Omental fat pad (tissue), 3 donors: ENCODE measurements at regions not wholly inside any gene's neighbourhood (a gene's known extent, or its start where the extent isn't known, plus 50 kb on each side); places are given as distances from the start of the nearest gene placed in this dataset.
"Not testable (repeated sequence)": the region's sequence is repeated elsewhere in the genome, so short reads cannot be mapped to it uniquely, and the experiment has no call there.

Source experiments
- ATAC-seq: fragments of 150-250 bp; one replicate; pipeline ENCODE4 v1.9.1; 2016; ENCODE audit warnings: mild to moderate bottlenecking, moderate library complexity; ENCODE audit not compliant: low FRiP score
- DNase-seq: peaks from one replicate; pipeline ENCODE4 v3.0.0-alpha.2; 2019; ENCODE audit warnings: low spot score
- TF ChIP-seq, protein P1 (sequence below), 3 donors: fragments of 450-650 bp; IDR thresholded peaks; one replicate each; pipeline ENCODE4 v1.5.1; 2016 to 2017; ENCODE audit warnings: antibody characterized with exemption in 3 of 3, mild to moderate bottlenecking in 3 of 3, moderate library complexity in 2 of 3

DNA sequence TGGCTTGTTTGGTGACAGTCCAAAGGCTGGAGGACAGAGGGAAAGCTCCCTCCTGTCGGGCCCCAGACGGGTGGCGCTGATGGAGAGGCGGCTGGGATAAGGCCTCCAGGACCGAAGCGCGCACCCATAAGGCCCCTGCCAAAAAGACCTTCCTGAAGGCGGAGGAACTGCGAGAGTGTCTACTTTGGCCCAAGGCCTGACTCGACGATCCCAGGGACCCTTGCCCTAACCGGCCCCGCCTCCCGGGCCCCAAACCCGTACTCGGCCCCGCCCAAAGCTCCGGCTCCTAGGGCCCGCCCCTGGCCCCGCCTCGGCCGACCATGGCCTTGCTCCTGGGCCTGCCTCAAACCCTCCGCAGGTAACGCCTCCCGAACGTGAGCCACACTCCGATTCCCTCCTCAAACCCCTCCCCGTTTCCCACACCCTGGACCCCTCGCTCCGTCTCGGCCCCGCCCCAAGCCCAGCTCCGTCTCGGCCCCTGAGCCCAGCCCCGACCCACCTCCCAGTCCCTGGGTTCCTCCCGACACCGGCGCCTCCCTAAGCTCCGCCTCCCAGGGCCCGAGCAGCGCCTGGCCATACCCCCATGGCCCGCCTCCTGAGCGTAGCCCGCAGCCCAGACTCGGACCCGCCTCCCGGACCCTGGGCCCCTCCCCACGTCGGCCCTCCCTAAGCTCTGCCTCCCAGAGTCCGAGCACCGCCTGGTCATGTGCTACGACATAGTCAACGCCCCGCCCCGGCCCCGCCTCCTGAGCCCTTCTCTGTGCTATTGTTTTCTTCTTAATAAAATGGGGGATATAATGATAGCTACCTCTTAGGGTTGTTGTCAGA, 90.0 kb upstream of the DRD5 start:
- TF ChIP-seq, protein P1, sequence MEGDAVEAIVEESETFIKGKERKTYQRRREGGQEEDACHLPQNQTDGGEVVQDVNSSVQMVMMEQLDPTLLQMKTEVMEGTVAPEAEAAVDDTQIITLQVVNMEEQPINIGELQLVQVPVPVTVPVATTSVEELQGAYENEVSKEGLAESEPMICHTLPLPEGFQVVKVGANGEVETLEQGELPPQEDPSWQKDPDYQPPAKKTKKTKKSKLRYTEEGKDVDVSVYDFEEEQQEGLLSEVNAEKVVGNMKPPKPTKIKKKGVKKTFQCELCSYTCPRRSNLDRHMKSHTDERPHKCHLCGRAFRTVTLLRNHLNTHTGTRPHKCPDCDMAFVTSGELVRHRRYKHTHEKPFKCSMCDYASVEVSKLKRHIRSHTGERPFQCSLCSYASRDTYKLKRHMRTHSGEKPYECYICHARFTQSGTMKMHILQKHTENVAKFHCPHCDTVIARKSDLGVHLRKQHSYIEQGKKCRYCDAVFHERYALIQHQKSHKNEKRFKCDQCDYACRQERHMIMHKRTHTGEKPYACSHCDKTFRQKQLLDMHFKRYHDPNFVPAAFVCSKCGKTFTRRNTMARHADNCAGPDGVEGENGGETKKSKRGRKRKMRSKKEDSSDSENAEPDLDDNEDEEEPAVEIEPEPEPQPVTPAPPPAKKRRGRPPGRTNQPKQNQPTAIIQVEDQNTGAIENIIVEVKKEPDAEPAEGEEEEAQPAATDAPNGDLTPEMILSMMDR (IDR thresholded peaks at IDR 0.05) = no peak
- peak; percentile 85 for DNase-seq
- peak; percentile 100 for ATAC-seq

DNA sequence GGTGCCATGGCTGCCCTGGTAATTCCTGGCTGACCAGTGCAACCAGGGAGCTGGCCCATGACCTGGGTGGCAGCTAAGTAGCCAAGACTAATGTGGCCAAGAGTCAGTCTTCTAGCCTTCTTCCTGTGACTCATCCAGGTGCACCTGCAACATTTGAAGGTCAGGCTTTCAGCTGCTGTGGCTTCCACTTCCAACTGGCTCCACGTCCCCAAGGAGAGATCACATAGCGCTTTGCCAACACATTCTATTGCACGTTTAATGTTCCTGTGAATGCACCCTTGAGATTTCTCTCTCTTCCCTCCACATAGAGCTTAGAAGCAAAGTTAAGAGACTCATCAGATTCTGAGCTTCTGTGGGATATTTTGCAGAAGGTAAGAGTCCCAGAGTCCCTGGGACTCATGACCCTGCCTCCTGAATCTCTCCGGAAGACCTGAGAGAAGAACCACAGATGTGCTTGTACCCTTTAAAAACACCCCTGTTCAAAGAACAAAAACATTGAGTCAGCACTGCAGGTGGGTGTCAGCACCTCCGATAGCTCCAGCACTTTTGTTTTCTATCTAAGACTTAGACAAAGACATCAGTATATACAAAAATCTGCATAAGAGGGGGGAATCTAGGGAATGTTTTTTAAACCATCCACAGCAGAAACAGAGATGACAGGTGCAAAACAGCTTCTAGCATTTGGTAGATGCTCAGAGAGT, 88.5 kb upstream of the DRD5 start:
- not testable (repeated sequence) for DNase-seq, ATAC-seq

DNA sequence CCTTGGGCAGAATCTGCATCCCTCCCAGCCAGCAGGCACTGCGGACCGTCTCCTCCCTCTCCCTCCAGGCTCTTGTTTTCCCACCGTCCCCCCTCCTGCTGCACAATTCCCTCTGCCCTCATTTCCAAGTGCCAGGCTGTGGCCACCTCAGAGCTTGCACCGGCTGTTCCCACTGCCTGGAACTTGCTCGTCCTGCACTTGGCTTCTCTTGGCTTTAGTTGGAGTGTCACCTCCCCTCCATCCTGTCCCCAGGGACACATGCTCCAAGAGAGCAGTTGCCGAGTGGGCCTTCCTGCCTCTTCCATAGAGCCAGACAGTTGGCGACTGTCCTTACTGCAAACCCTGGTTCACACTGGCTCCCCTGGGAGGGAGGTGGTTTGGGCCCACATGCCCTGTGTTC, 87.0 kb upstream of the DRD5 start:
- ATAC-seq, DNase-seq: not testable (repeated sequence)

DNA sequence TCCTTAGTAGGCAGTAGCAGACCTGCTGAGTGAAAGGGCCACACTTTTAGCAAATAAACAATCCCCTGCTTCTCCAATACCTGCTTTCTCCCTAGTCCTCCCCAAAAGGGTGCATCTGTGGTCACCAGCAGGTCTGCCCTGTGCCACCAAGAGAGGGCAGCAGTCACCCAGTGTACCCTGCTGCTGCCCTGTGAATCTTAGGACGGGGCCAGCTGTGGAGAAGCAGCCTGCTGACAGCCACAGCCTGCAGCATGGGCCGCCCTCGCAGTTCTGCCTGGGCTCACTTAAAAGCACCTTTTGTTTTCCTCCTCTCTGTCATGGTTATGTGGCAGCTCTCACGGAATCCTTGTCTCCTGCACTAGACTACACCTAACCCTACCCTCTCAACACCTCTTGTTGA, 85.4 kb upstream of the DRD5 start:
- not testable (repeated sequence) for ATAC-seq, DNase-seq

DNA sequence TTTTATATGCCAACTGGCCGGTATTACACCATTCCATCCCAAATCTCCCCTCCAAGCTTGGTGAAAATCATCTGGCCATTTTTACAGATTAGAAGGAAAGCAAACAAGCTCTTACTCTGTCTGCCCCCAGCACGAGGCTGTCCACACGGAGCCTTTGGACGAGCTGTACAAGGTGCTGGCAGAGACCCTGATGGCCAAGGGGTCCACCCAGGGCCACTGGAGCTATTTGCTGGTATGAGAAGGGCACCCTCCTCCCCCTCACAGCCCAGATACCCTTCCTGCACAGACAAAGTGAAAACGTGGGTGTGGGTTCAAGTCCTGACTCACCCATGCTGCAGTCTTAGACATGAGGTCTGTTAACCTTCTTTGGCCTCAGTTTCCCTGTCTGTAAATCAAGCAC, 84.9 kb upstream of the DRD5 start:
- not testable (repeated sequence) for ATAC-seq, DNase-seq

DNA sequence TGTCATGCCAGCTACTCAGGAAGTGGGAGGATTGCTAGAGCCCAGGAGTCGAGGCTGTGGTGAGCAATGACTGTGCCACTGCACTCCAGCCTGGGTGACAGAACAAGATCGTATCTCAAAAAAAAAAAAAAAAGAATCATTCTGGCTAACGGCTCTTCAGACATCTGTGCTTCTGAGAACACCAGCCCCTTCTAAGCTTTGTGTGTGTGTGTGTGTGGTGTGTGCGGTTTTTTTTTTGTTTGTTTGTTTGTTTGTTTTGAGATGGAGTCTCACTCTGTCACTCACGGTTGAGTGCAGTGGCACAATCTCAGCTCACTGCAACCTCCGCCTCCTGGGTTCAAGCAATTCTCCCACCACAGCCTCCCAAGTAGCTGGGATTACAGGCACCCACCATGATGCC, 79.4 kb upstream of the DRD5 start:
- not testable (repeated sequence) for DNase-seq, ATAC-seq

DNA sequence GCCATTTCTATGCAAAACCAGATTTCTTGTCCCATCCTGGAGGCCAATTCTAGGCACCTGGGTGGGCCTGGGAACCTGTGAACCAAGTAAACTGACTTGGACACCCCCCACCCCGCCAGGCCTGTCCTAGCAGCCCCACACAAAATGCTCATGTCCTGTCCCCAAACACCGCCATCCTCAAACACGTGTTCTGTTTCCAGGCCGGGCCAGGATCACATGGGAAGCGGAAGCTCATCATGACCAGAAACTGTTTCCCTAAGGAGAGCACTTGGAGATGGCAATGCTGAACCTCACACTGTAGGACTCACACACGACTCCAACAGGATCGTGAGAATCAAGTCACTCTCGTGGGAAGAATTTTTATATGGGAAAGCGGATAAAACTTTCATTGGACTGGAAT, 78.7 kb upstream of the DRD5 start:
- not testable (repeated sequence) for ATAC-seq, DNase-seq

DNA sequence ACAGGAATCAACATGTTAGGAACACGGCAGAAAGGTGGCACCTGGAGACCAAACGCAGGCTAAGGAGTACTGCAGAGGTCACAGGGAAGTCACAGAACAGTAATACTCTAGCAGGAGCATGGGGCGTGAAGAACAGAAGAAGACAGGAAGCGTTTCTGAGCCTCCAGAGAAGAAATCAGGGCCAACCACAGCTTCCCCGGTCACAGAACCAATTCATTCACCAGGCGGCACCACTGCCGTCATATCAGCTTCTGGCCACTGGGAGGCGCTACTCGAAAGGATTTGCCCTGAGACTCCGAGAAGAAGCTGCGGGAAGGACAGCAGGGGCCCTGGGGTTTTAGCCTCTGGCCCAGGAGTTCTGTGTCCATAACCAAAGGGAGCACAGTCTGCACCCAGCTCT, 78.0 kb upstream of the DRD5 start:
- TF ChIP-seq, protein P1 (IDR thresholded peaks at IDR 0.05) = no peak
- DNase-seq (peak; percentile 40), ATAC-seq (no peak)

DNA sequence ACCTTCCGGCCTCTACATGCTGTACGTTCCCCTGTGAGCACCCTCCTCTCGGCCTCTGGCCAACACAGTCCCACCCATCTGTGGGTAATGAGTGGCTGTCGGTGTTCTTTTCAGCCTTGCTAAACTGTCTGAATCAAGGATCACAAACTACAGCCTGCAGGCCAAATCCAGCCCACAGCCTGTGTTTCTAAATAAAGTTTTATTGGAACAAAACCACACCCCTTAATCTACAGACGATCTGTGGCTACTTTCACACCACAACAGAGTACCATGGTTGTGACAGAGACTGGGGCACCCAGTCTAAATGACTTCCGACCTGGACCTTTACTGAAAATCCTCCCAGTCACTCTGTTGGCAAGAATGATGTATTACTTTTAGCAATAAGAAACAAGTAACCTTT, 77.3 kb upstream of the DRD5 start:
- not testable (repeated sequence) for ATAC-seq, DNase-seq

DNA sequence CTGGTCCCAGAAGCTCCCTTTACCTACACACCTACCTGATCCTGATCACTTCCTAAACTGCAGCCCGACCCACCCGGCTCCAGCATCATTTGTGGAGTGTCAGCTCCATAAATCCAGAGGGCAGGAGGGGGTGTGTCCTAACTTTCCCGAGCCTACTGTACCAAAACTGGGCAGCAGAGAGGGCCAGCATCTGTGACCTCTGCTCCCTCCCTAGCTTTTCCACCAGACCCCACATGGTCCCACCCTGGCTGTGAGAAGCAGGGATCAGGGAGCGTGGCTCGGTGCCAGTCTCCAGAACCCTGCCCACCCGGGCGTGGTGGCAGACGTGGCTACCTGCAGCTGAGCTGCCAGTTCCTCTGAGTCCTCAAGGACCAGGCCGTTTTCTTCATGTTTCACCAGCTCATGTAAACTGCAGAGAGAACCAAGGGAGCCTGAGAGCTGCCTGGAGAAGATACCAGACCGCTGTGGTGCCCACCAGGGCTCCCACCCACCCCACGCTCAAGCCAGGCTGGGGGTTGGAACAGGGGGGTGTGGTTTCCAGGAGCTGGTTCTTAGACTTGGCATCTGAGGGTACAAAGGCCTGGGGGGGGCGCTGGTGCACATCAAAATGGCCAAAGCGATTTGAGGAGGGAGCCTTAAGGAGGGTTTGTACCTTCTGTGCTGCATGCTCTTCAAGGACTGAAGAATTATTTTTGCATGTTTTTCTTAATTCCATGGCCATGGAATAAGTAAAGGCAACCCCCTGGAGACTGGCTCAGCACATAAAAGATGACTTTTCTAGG, 76.7 kb upstream of the DRD5 start:
- TF ChIP-seq, protein P1 (IDR thresholded peaks at IDR 0.05) = no peak
- DNase-seq (no peak), ATAC-seq (no peak)

DNA sequence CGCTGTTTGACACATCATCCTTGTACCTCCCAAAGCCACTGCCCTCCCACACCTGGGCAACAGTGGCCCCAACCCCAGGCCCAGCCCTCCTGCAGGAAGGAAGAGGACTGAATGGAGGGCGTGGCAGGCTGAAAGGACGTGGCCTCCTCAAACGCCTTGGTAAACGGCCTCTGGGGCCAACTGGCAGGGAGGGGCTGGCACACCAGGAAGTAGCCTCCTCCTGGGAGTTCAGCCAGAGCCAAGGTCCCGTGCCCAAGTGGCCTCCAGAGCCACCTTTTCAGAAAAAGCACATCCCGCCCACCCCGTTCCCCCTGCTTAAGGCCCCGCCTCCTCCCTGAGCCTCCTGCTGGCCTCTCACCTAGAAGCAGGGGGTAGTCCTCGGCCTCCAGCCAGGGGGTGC, 74.2 kb upstream of the DRD5 start:
- not testable (repeated sequence) for ATAC-seq

DNA sequence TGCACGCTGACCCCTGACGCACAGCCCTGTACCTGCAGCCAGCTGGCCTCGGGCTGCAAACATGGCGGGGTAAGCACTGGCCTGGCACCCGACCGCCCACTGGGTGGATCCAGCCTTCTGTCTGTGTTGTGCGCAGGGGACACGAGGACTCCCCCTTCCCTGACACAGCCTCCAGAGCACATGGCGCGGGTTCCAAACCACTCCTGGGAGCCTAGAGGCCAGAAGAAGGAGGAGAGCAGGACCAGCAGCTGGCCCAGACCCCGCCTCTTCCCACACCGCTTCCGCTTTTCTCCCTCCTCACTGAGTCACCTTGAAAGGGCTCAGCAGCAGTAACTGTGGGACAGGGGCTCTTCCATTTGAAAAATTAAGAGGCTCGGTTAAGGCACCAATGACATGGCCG, 73.5 kb upstream of the DRD5 start:
- not testable (repeated sequence) for DNase-seq

More for the DNA sequence above, 74.2 kb upstream of the DRD5 start:
- DNase-seq = not testable (repeated sequence)

More for the DNA sequence above, 73.5 kb upstream of the DRD5 start:
- not testable (repeated sequence) for ATAC-seq
